Stimulated activated CD8-positive, alpha-beta memory T cell treated with anti-CD3 and anti-CD28 coated beads, Interleukin-15, amount 100 ng/mL, for 48 hours (primary cell): ENCODE measurements at regions not wholly inside any gene's neighbourhood (a gene's known extent, or its start where the extent isn't known, plus 50 kb on each side); places are given as distances from the start of the nearest gene placed in this dataset.
A peak's percentile ranks its signal among the peaks of the same experiment; 100 is the strongest.
"Not testable (repeated sequence)": the region's sequence is repeated elsewhere in the genome, so short reads cannot be mapped to it uniquely, and the experiment has no call there.

Experiments used
- DNase-seq, 2 donors: peaks; one replicate each; pipeline ENCODE4 v3.0.0-alpha.2; 2020; ENCODE audit warnings: low read depth in 2 of 2

DNA sequence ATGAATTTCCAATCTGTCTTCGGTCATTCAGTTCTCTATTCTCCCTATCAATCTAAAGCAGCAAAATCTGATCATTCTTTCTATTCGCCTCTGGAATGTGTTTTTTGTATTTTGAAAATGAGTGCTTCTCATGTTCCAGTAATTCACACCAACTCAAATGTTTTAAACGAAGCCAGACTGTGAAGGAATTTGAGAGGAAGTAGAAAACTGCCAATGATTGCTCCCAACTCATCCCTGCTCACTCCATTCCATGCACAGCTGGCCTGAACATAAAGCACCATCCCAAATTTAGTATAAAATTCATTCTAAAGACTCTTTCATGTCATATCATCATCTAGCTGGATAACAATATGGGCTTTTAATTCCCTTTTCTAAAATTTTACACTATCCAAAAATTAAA, 123.8 kb downstream of the DUSP6 start:
- DNase-seq, result no peak

DNA sequence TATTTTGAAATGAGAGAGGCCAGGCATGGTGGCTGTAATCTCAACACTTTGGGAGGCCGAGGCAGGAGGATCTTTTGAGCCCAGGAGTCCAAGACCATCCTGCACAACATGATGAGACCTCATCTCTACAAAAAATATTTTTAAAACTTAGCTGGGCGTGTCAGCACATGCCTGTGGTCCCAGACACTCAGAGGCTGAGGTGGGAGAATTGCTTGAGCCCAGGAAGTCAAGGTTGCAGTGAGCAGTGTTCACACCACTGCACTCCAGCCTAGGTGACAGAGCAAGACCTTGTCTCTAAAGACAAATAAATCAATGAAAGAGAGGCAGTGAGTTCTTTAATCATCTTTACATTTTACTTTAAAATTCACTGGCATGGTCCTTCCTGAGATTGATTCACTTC, 124.5 kb downstream of the DUSP6 start:
- DNase-seq, result no peak

DNA sequence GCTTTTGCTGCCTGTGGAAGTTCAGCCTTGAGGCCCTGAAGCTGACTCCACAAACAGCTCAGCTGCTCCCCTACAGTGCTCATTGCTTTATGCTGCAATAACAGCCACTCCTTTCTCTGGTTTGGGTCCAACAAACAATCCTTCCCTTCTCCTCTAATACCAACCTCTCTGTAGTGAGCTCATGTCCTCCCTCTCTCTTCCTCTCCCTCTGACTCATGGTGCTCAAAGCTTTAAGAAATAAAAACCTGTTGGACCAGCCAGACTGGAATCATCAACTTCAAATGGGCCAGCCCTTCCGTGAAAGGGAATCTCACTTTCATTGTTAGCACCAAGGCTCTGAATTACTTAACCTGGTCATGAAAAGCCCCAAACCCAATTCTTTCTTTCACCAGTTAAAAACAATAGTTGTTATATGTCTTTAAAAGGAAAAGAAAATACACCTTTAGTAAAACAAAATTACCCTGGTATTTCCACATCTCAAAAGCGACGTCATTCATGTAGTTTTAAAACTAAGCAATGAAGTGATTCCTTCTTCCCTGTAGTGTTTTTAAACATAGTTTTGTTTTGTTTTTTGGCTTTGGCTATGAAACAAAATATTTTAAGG, 126.4 kb downstream of the DUSP6 start:
- DNase-seq, result peak; percentile 14 to 19

DNA sequence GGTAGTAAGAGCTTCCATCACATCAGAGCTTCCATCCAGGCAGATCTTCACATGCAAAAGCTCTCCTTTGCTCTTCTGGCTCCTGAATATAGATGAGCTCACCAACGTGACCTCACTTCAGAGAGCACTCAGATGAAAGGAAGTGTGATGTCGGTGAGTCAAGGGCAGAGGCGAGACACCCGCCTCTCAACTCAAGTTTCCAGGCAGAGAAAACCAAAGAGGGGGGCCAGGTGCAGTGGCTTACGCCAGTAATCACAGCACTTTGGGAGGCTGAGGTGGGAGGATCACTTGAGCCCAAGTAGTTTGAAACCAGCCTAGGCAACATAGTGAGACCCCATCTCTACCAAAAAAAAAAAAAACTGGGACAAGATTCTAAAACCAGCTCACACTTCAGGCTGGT, 126.9 kb downstream of the DUSP6 start:
- DNase-seq, result peak; percentile 72 to 78

DNA sequence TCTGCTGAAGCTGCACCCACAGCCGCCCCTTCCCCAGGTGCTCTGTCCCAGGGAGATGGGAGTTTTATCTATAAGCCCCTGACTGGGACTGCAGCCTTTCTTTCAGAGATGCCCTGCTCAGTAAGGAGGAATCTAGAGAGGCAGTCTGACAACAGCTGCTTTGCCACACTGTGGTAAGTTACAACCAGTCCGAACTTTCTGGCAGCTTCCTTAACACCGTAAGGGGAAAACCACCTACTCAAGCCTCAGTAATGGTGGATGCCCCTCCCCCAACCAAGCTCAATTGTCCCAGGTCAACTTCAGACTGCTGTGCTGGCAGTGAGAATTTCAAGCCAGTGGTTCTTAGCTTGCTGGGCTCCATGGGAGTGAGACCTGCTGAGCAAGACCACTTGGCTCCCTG, 129.7 kb downstream of the DUSP6 start:
- not testable (repeated sequence) for DNase-seq

DNA sequence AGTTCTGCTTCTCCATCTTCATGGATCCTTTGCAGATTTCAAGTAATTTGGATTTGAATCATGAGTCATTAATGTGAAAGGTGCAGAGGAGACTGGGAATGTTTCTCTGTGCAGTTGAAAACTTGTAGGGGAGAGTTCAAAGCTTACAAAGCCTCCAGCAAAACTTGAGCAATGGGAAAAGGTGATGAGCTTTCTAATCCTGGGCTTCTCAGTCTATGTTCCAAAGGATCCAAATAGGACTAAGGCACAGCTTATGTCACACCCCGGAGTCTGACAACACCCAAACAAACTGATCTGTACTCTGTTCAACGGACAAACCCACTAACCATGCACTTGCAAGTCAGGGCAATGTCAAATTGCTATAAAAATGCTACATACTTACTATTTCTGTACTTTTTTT, 134.8 kb downstream of the DUSP6 start:
- no peak for DNase-seq

DNA sequence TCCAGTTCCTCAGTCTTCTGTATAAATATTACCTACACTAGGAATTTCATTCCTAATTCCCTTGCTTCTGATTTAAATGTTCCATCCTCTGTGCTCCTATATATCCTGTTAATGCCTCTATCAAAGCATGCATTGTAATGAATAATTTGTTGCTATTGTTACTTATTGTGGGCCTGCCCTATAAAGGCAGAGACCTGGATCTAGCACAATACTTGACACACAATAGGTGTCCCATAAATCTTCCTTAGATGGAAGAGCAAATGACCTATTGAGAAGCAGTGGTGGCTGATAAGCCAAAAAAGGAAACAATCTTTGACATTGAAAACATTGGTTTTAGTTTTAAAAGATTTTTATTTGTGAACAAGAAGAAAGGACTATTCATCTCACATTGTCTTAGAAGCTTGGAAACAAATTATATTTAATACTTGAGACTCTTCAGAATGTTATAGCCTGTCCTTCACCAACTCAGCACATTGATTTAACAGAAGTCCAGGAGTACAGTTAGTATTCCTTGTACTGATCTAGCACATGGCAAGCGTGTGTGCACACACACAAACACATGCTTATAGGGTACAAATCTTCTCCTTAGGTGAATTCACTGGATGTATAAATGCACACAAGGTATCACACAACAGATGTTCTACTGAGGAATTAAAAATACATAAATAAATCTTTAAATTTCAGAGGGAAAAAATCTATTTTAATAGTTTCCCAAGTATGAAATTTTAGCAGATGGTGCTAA, 135.9 kb downstream of the DUSP6 start:
- DNase-seq, result no peak

DNA sequence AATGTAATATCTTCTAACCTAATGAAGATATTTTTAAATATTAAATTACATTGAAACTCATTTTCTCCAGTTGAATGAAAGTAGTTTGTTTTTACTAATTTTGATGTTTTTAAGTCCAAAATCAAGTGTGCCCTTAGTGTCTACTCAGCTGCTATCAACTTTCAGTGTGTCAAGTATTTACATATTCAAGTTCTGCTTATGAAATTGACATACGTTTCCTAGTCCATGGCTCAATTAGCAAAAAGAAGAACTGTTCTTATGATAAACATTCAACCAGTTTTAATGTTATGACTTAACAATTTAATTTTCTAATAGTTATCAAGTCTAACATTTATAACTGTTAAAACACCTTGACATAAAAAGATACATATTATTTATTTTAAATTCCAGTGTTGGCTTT, 137.1 kb downstream of the DUSP6 start:
- DNase-seq, result no peak

DNA sequence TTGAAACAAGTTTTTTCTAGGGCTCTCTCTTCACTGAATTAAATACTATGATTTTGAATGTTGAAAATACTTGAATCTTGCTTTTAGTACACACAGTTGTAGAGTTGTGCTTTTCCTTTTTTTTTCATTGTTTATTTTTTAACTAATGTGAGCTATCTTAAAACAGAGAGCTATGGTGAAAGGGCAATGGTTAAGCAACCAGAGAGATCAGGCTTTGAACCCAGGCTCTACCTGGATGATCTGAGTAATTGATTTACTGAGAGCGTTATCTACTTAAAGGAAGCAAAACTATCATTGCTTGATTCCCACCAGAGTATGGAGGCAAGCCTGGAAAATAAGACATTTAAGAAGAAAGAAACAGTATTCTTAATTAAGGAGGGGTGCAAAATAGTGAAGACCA, 138.6 kb downstream of the DUSP6 start:
- DNase-seq, result no peak

DNA sequence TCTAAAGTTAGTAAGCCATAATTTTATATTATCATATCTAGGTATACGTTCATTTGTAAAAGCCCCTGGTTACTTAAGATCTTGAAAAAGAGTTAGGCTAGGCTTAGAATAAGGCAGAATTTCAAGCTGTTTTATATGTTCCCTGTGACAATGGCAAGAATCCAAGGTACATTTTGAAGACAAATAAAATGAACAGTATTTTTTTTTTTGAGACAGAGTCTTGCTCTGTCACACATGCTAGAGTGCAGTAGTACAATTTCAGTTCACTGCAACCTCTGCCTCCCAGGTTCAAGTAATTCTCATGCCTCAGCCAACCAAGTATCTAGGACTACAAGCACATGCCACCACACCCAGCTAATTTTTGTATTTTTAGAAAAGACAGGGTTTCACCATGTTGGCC, 139.2 kb downstream of the DUSP6 start:
- DNase-seq, result no peak

DNA sequence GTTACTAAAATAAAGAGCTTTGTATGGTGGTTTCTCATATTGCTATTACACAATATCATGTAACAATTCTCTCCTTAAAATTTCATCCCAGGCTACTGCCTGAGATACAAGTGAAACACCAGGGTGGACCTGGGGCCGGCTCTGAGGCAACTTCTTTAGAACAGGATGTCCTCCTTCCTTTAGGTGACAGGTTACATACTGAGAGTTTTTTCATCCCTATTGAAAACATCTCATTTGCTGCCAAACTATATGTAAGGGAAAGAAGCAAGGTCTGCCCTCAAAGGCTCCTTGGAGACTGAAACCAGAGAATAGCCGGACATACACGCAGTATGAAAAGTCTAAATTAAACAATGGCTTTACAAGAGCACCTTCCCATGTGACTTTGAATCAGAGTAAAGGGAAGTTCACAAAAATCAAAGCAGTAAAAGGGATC, 139.9 kb downstream of the DUSP6 start:
- no peak for DNase-seq

DNA sequence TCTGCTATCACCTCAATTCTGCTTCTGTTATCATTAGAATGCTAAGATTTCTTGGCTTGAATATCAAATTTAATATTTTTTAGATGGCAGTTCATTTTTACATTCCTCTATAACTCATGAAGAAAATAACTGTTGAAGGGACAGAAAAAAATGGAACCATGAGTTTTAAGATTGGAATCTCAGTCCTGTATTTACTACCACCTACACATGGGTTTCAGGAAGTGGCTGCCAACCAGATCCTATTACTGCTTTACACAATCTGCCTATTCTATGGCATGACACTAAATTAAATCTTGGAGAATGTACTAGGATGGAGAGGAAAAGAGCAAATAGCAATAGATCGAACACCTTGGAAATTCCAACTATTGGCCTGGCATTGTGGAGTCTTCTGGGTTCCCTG, 140.8 kb downstream of the DUSP6 start:
- DNase-seq, result no peak

DNA sequence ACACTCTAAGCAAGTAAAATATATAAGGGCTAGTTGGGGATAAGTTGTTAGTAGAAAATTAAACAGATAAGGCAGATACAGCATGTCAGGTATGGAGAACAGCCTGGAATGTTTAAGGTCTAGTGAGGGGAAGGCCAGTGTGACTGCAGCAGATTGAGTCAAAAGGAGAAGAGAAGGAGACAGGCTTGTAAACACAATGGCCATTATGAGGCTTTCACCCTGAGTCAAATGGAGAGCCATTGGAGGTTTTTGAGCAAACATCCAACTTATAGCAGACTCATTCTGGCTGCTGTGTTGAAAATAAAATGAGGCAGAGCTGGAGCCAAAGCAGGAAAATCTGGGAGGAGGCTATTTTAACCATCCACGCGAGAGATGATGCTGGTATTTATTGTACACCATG, 142.0 kb downstream of the DUSP6 start:
- no peak for DNase-seq

DNA sequence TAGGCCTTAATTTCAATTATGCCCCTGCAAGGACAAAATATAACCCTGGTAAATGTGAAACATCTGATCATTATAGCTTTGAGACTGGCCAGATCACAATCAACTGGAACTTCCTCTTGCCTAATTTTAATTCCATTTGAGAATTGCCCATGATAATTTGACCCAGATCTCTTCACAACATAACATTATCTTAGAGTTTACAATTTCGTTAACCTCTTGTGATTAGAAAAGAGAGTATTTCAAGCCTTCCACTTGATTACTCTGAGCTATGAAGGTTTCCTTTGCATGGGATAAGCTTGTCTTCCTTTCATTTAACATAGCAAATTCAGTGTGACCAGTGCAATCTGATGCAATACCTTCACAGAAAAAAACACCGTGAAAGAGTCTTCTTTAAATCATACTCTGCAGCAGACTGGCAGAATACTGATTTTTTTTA, 143.6 kb downstream of the DUSP6 start:
- no peak for DNase-seq

DNA sequence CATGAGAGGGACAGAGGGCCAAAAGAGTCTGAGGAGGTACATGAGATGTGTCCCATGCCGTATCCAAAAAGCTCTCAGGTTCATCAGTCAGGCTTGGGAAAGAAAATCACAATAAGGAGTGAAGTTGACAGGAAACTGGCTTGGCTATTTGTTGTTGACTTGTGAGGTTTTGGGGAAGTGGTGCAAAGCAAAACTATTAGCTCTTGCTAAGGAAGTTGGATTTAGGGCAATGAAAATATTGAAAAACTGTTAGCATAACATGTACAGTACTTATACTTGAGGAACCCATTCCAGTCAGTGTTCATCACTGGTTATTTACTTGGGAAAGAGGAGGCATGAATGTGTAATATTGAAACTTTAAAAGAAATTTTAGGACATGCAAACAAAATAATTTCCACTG, 145.9 kb downstream of the DUSP6 start:
- no peak for DNase-seq

DNA sequence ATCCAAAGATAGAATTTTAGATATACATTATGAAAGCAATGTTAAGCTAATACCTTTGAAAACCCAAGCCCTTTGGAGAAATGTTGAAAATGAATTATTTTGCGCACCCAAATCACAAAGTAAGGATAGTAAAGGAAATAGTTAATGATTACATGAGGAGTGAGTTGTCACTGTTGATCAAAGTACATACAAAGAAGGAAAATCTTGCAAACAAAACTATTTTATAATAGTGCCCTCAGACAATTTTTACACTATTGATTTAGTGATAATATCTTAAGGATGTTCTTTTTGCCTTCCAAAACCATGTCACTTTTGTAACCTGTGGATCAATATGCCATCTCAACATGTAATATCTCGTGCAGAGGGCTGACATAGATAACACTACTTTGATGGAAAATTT, 146.8 kb downstream of the DUSP6 start:
- DNase-seq, result no peak

DNA sequence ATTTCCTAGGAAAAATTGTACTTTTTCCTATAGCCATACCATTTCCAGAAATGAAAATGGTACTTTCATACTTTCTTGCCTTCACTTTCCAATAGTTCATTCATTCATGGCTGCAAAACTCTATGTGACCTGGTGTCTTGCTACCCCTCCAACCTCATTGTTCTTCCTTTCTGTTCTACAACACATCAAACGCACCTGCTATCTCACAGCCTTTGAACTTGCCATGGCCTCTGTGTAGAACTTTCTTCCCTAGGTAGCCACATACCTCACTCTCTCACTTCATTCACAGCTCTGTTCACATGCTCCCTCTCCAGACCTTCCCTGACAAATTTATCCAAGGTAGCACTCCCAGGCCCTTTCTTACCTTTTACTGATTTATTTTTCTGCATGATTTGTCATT, 149.2 kb downstream of the DUSP6 start:
- DNase-seq, result no peak

DNA sequence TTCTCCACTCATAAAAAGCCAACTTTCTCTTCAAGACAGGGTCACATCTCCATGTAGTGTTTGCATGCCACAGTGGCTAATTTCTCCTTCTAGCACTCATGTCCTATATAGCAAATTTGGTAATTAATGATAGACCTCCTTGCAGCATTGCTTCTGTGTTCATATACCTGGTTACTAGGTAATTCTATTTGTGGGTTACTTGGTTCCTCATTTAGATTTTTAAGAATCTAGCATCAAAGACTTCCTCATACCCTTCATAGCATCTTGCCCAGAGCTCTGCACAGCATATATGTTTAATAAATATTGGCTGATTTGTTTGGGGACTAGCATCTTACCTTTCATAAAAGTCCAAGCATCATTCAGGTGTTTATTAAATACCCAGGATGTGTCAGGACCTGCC, 152.1 kb downstream of the DUSP6 start:
- DNase-seq, result no peak

DNA sequence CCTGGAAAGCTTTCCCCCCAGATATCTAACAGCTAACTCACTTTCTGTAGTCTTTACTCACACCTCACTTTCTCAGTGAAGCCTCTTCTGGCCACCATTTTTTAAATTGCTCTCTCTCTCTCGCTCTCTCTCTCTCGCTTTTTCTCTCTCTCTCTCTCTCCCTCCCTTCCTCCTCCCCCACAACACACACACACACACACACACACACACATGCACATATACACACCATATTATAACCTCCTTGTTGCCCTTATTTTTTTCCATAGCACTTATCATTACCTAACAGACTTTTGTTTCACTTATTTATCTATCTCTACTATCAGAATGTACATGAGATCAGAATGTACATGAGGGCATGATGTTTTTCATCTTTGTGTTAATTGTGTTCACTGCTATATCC, 156.8 kb downstream of the DUSP6 start:
- DNase-seq, result no peak

DNA sequence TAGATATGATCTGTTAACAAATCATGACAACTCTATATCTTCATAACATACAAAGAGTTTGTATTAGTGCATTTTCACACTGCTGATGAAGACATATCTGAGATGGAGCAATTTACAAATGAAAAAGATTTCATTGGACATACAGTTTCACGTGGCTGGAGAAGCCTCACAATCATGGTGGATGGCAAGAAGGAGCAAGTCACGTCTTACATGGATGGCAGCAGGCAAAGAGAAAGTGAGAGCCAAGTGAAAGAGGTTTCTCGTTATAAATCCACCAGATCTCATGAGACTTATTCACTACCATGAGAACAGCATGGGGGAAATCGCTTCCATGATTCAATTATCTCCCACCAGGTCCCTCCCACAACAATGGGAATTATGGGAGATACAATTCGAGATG, 157.6 kb downstream of the DUSP6 start:
- no peak for DNase-seq

DNA sequence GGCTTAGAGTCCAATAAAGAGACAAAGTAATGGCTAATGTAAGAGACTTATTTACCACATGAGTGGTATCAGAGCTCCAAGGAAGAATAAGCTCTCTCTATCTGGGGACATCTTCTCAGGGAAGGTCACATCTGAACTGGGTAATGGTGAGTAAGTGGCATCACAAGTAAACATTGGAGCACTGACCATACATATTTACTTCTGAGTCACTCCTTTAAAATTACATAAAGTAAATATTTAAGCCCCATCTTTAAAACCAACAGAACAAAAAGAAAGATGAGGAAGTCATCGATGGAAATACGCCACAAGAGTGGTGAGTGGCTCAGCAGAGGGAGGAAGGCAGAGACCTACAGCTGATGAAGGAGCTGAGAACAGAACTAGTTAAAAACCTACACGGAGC, 159.9 kb downstream of the DUSP6 start:
- DNase-seq, result no peak

DNA sequence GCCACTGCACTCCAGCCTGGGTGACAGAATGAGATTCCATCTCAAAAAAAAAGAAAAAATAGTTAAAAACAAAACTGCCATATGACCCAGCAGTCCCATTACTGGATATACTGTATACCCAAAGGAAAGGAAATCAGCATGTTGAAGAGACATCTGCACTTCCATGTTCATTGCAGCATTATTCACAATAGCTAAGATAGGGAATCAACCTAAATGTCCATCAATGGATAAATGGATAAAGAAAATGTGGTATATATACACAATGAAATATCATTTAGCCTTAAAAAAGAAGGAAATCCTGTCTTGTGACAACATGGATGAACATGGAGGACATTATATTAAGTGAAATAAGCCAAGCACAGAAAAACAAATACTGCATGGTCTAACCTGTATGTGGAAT, 160.7 kb downstream of the DUSP6 start:
- DNase-seq, result not testable (repeated sequence)

DNA sequence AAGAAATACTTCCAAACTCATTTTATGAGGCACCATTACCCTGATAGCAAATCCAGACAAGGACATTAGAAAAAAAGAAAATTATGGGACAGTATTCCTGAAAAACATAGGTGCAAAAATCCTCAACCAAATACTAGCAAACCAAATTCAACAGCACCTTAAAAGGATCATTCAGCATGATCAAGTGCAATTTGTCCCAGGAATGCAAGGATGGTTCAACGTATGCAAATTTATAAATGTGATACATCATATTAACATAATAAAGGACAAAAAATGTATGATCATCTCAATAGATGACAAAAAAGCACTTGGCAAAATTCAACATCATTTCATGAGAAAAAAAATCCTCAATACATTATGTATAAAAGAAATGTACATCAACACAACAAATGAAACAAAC, 162.9 kb downstream of the DUSP6 start:
- DNase-seq, result no peak

DNA sequence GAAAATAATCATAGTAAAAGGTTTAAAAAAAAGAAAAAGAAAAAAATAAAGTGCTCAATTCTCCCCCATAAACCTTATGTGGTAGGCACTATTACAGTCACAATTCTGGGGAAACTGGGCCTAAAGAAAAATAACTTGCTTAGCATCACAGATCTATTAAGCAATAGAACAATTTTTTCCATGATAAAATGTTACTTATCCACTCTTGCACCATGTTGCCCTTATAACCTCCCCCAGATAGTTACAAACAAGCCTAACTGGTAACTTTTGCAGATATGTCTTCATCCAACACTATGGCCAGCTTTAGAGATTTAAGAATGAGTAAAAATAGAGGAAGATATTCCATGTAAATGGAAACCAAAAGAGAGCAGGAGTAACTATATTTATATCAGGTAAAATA, 164.8 kb downstream of the DUSP6 start:
- DNase-seq, result no peak
